Thyroid gland (tissue), 4 donors: ENCODE measurements at regions not wholly inside any gene's neighbourhood (a gene's known extent, or its start where the extent isn't known, plus 50 kb on each side); places are given as distances from the start of the nearest gene placed in this dataset.

Experiments used
- DNase-seq, 2 donors: peaks; one replicate each; pipeline ENCODE4 v3.0.0-alpha.2; 2019
- H3K27ac ChIP-seq, 3 donors: fragments of 200-600 bp; sonication (generic); 1 replicate in 2 of 3; 2 replicates in 1 of 3; pipeline ENCODE4 v1.5.1; 2016 to 2019; ENCODE audit warnings: mild to moderate bottlenecking in 1 of 3, moderate library complexity in 1 of 3
- H3K27me3 ChIP-seq: fragments of 200-600 bp; sonication (generic); one replicate; pipeline ENCODE4 v1.5.1; 2019
- H3K36me3 ChIP-seq, 2 donors: fragments of 200-600 bp; sonication (generic); one replicate each; pipeline ENCODE4 v1.5.1; 2016 to 2019
- H3K4me1 ChIP-seq, 2 donors: fragments of 200-600 bp; sonication (generic); one replicate each; pipeline ENCODE4 v1.5.1; 2017 to 2019
- H3K4me3 ChIP-seq, 3 donors: fragments of 200-600 bp; sonication (generic); replicated peaks in 1 of 3; 1 replicate in 2 of 3; 2 replicates in 1 of 3; pipeline ENCODE4 v1.5.1; 2016; ENCODE audit warnings: mild to moderate bottlenecking in 1 of 3
- H3K9me3 ChIP-seq: fragments of 200-600 bp; sonication (generic); one replicate; pipeline ENCODE4 v1.5.1; 2017
- CTCF ChIP-seq, 6 experiments: fragments of 200-600 bp in 3 of 6; fragments of 450-650 bp in 3 of 6; sonication (generic) in 3 of 6; IDR thresholded peaks; one replicate each; pipeline ENCODE4 v1.5.1; 2016 to 2019; ENCODE audit warnings: antibody characterized with exemption in 6 of 6, mild to moderate bottlenecking in 2 of 6, inconsistent platforms in 1 of 6, moderate library complexity in 1 of 6
- POLR2A ChIP-seq, 2 donors: fragments of 450-650 bp; IDR thresholded peaks; one replicate each; pipeline ENCODE4 v1.6.1; 2017; ENCODE audit warnings: antibody characterized with exemption in 2 of 2, mild to moderate bottlenecking in 2 of 2, moderate library complexity in 1 of 2
- WGBS, 2 donors: methylation state at CpG; one replicate each; pipeline ENCODE4 v1.1.5; 2017; 5-methylcytosine and 5-hydroxymethylcytosine counted together
- intact Hi-C: fragments of 100-400 bp; cut with DNase I; formaldehyde crosslinking; loops from one replicate; pipeline ENCODE4 v1.15.1; 2023

- WGBS, 2 donors: 65 to 73% methylated on average over 1 of the region's 1 CpG
- H3K36me3 ChIP-seq: no peaks in the 10 kb centered on the region
- intact Hi-C loops: no loop called here
- H3K9me3 ChIP-seq: no peaks in the 10 kb centered on the region
- H3K4me3 ChIP-seq: no peak overlapping the region
- no peaks in the 10 kb centered on the region for H3K27me3 ChIP-seq
- H3K4me1 ChIP-seq: no peaks in the 10 kb centered on the region
- DNase-seq: no peak
- H3K27ac ChIP-seq: no peak overlapping the region
- TF ChIP-seq CTCF (IDR thresholded peaks at IDR 0.05) (no peak), POLR2A (IDR thresholded peaks at IDR 0.05) (no peak)
These were observed 134.5 kb upstream of the TLL1 start for GRCh38 chr4:165738571-165738970.

- Histone ChIP-seq H3K4me1 (no peaks in the 10 kb centered on the region), H3K27ac (no peak overlapping the region), H3K36me3 (no peaks in the 10 kb centered on the region), H3K9me3 (no peaks in the 10 kb centered on the region), H3K4me3 (no peak overlapping the region), H3K27me3 (no peaks in the 10 kb centered on the region)
- no peak for DNase-seq
- no peak for TF ChIP-seq POLR2A (IDR thresholded peaks at IDR 0.05)
- no peak for TF ChIP-seq CTCF (IDR thresholded peaks at IDR 0.05)
- 69 to 77% methylated on average over 6 of the region's 6 CpGs for WGBS, 2 donors
- intact Hi-C loops: no loop called here
These were observed 132.1 kb upstream of the TLL1 start for GRCh38 chr4:165740911-165741310.

- no peak for DNase-seq
- Histone ChIP-seq H3K27ac (no peak overlapping the region), H3K4me3 (no peak overlapping the region), H3K36me3 (no peaks in the 10 kb centered on the region), H3K9me3 (no peaks in the 10 kb centered on the region), H3K4me1 (no peaks in the 10 kb centered on the region), H3K27me3 (no peaks in the 10 kb centered on the region)
- TF ChIP-seq CTCF (IDR thresholded peaks at IDR 0.05): no peak
- intact Hi-C loops: no loop called here
- WGBS, 2 donors: 94 to 95% methylated on average over 3 of the region's 3 CpGs
These were observed 129.6 kb upstream of the TLL1 start for GRCh38 chr4:165743422-165743821.

GRCh38 chr4:165744370-165744769 lies 128.7 kb upstream of the TLL1 start:
- 83 to 85% methylated on average over 1 of the region's 1 CpG for WGBS, 2 donors
- Histone ChIP-seq H3K36me3 (no peaks in the 10 kb centered on the region), H3K27me3 (no peaks in the 10 kb centered on the region), H3K4me3 (no peak overlapping the region), H3K27ac (no peak overlapping the region), H3K4me1 (no peaks in the 10 kb centered on the region), H3K9me3 (no peaks in the 10 kb centered on the region)
- intact Hi-C loops: no loop called here
- no peak for TF ChIP-seq POLR2A (IDR thresholded peaks at IDR 0.05)
- no peak for TF ChIP-seq CTCF (IDR thresholded peaks at IDR 0.05)
- DNase-seq: no peak

- intact Hi-C loops: no loop called here
- H3K4me1 ChIP-seq: no peaks in the 10 kb centered on the region
- H3K4me3 ChIP-seq: no peak overlapping the region
- DNase-seq: no peak
- WGBS, 2 donors: 55 to 65% methylated on average over 1 of the region's 1 CpG
- no peaks in the 10 kb centered on the region for H3K27me3 ChIP-seq
- TF ChIP-seq POLR2A (IDR thresholded peaks at IDR 0.05) (no peak), CTCF (IDR thresholded peaks at IDR 0.05) (no peak)
- H3K9me3 ChIP-seq: no peaks in the 10 kb centered on the region
- H3K36me3 ChIP-seq: no peaks in the 10 kb centered on the region
- no peak overlapping the region for H3K27ac ChIP-seq
These were observed 124.7 kb upstream of the TLL1 start for GRCh38 chr4:165748321-165748720.
